GM21423 (cell line): ENCODE measurements at regions not wholly inside any gene's neighbourhood (a gene's known extent, or its start where the extent isn't known, plus 50 kb on each side); places are given as distances from the start of the nearest gene placed in this dataset.
"Not testable (repeated sequence)": the region's sequence is repeated elsewhere in the genome, so short reads cannot be mapped to it uniquely, and the experiment has no call there.

Experiments
- ATAC-seq: cut with Tn5 transposase; IDR thresholded peaks from one replicate; pipeline ENCODE4 v1.9.1; 2021; ENCODE audit warnings: mild to moderate bottlenecking, moderate library complexity; ENCODE audit not compliant: unreplicated experiment

DNA sequence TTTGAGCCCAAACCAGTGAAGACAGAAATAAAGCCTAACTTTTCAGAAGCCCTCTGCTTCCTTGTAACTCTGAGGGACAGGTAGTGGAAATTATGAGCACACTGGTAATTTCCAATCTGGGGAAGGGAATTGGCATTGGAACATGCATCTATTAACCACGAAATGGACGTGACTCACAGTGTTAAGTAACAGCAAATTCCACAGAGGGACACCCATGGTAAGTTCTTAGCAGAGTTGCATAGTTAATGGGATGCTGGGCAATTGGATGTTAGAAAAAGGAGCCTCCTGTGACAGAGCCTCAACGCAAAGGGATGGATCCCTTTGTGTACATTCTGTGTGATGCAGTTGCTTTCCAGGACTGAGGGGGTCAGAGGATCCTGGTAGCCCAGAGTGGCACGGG is 168.6 kb downstream of the SEMA6D start:
- ATAC-seq: no peak

DNA sequence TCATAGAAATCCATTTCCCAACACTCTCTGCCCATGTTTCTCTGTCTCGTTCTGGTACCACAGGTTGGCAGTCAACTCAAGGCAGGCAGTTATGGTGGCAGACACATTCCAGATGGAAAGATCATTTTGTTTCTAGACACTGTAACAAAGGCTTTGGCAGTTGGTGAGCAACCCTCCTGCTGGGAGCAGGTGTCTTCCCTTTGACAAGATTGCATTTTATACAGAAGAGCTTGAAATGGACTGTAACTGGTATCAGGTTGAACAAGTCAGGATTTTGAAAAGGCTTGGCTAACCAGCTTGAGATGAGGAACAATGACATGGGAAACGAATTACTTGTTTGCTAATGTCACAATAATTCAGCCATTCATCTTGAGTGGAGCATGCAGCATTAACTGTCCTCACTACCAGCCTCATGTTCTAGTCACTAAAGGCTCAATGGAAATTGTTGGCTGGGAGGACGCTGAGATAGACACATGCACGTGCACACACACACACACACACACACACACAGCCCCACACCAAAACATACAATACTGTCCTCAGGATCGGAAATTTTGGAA is 170.0 kb downstream of the SEMA6D start:
- ATAC-seq: no peak

- ATAC-seq: no peak
Measured at GRCh38 chr15:47888385-47889100, 171.2 kb downstream of the SEMA6D start.

- no peak for ATAC-seq
Measured at GRCh38 chr15:47890397-47891150, 173.3 kb downstream of the SEMA6D start.

DNA sequence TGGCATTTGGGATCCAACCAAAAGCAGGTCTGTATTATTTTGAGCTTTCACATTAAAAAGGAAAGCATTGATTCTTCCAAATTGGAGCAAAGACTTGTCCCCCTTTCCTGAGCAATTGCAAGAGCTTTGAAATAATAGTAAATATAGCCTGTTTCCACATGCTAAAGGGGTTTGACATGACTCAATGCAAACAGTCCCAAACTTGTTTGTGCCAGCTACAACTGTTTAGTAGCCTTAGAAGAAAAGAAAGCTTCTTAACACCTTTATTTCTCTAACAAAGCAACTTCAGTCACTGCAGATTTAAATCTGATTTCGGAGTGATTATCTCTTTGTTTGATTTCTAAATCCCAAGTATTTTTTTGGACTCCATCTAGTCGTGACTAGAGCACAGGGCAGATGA is 180.2 kb downstream of the SEMA6D start:
- no peak for ATAC-seq

DNA sequence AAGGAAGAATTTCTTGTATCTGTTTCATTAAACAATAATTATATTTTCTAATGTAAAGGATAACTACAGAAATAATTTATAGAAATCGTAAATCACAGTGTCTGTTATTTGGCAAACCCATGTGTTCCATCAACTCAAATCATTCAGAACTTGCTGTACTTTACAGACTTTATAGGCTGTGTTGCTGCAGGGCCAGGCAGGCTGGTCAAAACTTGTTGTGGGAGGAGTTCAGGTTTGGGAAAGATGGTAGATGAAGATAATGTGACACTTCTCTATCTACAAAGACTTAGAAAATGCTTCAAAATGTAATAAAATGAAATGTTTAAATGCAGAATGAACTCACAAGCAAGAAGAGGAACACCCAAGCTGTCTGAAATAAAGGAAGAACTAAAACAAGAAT is 183.4 kb downstream of the SEMA6D start:
- ATAC-seq: no peak

- ATAC-seq: no peak
Measured at GRCh38 chr15:47903368-47903767, 186.1 kb downstream of the SEMA6D start.

GRCh38 chr15:47908486-47908885 is 191.2 kb downstream of the SEMA6D start:
- no peak for ATAC-seq

GRCh38 chr15:47908950-47909670 is 191.8 kb downstream of the SEMA6D start:
- no peak for ATAC-seq

DNA sequence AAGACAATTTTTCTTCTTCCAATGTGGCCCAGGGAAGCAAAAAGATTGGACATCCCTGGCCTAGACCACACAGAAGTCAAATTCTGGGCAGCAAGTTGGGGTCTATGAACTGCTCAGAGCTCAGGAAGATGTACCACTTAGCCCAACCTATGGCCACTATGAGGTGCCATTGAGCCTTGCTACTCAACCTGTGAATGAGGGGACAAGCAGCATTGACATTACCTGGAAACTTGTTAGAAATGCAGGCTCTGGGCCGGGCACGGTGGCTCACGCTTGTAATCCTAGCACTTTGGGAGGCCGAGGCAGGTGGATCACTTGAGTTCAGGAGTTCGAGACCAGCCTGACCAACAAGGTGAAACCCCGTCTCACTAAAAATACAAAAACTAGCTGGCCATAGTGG is 195.6 kb downstream of the SEMA6D start:
- not testable (repeated sequence) for ATAC-seq

- ATAC-seq: no peak
Measured at GRCh38 chr15:47917881-47918280, 200.6 kb downstream of the SEMA6D start.

GRCh38 chr15:47918877-47919276 is 201.6 kb downstream of the SEMA6D start:
- ATAC-seq: no peak

DNA sequence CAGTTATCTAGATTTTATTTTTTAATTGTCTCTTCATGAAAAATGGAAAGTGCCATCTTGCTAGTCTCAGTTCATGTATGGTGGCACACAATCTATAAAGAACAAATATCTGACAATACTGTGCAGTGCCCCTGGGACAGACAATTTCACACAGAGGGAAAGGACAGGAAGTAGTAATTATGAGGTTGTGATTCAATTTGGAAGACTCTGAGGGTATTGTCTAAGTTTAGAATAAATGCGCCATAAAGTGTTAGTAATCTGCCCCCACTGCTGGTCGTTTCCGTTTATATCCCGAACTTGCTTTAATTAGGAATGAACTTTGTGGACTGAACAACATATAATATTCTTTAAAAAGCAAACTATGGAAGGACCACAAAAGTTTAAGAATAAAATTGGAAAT is 196.4 kb upstream of the SLC24A5 start:
- no peak for ATAC-seq

GRCh38 chr15:47929138-47929803 is 191.5 kb upstream of the SLC24A5 start:
- no peak for ATAC-seq

DNA sequence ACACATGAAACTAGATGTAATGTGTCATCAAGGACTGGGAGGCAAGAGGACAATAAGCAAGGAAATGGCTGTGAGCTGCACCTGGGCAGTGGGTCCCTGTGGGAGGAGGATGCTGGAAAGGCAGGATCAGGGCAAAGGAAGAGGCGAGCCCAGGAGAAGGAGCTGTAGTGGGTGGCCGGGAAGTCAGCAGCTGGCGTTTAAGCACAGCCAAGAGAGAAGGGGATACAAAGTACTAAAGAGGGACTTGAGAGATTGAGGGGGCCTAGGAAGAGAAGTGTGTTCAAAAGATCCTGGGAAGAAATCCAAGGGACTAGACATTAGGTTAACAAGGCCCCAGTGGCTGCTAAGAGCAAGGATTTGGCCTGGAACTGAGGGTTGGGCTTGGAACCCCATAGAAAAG is 188.5 kb upstream of the SLC24A5 start:
- ATAC-seq: no peak

DNA sequence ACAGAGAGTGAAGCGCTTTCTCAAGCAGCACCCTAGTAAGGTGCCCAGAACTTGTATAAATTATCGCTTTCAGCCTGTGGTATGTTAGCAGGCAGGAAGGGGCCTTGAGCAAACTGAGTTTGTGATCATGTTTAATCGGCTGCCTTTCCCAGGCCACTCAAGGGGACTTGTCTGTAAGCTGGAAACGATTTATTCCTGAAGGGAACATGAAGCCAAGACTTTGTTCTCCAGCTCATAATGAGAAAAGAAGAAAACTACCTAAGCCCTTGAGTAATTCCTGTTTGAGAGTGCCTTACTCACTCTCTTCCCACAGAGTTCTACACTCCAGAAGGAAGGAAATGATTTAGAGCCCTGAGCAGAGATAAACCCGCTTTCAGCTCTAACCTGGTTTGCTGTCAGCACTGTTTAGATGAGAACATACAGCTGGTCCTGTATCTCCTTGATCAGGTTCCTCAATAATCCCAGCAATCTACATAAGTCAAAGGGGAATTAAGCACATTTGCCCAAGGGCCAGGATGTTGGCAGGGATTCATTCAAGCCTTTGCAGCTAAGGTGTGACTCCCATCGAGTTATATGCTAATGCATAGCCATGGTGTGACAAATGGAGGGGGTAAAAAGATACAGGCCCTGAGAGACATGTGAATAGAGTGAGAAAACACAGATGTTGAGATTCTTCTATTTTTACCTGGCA is 187.7 kb upstream of the SLC24A5 start:
- ATAC-seq: no peak

GRCh38 chr15:47933865-47934264 is 186.9 kb upstream of the SLC24A5 start:
- no peak for ATAC-seq

DNA sequence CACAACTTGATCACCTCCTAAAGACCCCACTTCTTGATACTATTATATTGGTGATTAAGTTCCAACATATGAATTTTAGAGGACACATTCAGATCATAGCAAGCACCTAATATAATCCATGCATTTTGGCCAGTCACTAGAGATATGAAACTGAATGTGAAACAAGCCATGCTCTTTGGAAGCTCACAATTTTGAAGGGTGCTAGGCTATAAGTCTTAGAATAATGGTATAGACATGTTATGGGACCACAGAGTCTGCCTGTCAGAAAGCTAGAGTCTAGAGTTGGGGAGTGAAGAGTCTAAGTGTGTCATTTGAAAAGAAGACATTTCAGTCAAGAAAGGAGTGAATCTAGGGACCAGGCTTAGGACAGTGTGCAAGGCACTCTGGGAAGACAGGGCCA is 186.4 kb upstream of the SLC24A5 start:
- ATAC-seq: no peak

DNA sequence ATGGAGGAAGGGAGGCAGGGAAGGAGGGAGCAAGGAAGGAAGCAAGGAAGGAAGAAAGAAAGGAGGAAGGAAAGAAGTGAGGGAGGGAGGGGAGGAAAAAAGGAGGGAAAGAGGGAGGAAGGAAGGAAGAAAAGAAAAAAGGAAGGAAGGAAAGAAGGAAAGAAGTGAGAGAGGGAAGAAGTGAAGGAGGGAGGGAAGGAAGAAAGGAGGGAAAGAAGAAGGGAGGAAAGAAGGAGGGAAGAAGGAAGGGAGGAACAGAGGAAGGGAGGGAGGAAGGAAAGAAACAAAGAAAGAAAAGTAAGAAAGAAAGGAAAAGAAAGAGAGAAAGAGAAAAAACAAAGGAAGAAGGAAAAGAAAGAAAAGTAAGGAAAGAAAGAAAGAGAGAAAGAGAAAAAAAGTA is 183.0 kb upstream of the SLC24A5 start:
- no peak for ATAC-seq

DNA sequence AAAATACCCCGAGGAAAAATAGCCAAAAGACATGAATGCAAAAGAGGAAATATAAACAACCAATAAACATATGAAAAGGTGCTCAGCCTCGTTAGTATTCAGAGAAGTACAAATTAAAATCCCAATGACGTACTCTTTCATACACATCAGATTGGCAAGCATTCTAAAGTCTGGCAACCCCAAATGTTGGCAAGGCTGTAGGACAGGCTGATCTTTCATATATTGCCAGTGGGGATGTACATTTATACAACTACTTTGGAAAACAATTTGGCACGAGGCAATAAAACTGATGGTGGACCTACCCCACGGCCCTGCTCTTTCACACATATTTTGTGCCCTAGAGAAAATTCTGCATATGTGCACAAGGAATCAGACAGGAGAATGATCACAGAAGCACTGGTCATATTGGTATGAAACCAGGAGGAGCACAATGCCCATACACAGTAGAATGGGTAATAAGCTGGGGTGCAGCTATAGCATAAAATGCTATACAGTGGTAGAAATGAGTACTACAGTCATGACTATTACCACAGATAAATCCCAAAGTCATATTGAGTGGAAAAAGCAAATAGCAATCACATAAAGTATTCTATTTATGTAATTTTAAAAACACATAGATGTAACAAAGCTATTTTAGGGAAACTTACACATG is 176.0 kb upstream of the SLC24A5 start:
- ATAC-seq: no peak
